ENCODE measurements at regions not wholly inside any gene's neighbourhood (a gene's known extent, or its start where the extent isn't known, plus 50 kb on each side); places are given as distances from the start of the nearest gene placed in this dataset.

DNA sequence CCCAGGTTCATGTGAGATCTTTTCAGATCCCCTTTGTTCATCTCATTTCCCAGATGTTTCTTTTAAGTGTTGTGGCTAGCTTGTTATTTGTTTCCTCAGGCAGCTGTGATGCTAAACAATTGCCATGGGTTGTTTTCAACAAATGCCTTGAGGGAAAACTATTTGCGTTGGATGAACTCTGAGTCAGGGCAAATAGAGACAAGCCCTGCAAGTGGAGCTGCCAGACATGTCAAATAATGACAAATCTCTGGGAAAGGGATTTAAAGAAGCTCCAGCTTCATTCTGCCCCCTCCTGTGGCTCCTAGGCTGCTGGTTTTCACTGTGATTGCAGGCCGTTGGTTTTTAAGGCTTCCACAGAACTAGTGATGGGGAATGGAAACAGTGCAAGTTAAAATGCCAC is 272.4 kb upstream of the SP8 start:
- no peaks in the 10 kb centered on the region for H3K79me2 ChIP-seq (ENCODE audit: insufficient read depth, low read length)
- ATAC-seq (ENCODE audit: insufficient read depth, low read depth) (no peak), DNase-seq (no peak)
- no peaks in the 10 kb centered on the region for H3K36me3 ChIP-seq (ENCODE audit: insufficient read depth, low read length)
- no peaks in the 10 kb centered on the region for H3K27me3 ChIP-seq (ENCODE audit: insufficient read depth, low read length, poor library complexity)
- no peak overlapping the region for H3K27ac ChIP-seq (ENCODE audit: low read length)
- no peak overlapping the region for H3K9ac ChIP-seq (ENCODE audit: low read depth, low read length)
- H2AFZ ChIP-seq (ENCODE audit: low read depth, low read length) = no peak overlapping the region
- H3K4me3 ChIP-seq (ENCODE audit: low read depth in 1 of 2, low read length in 2 of 2) = no peak overlapping the region
- H3K9me3 ChIP-seq (ENCODE audit: insufficient read depth, low read length, severe bottlenecking) = no peaks in the 10 kb centered on the region
- H4K20me1 ChIP-seq (ENCODE audit: insufficient read depth, low read length) = no peaks in the 10 kb centered on the region
- TF ChIP-seq, protein P1, sequence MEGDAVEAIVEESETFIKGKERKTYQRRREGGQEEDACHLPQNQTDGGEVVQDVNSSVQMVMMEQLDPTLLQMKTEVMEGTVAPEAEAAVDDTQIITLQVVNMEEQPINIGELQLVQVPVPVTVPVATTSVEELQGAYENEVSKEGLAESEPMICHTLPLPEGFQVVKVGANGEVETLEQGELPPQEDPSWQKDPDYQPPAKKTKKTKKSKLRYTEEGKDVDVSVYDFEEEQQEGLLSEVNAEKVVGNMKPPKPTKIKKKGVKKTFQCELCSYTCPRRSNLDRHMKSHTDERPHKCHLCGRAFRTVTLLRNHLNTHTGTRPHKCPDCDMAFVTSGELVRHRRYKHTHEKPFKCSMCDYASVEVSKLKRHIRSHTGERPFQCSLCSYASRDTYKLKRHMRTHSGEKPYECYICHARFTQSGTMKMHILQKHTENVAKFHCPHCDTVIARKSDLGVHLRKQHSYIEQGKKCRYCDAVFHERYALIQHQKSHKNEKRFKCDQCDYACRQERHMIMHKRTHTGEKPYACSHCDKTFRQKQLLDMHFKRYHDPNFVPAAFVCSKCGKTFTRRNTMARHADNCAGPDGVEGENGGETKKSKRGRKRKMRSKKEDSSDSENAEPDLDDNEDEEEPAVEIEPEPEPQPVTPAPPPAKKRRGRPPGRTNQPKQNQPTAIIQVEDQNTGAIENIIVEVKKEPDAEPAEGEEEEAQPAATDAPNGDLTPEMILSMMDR (IDR thresholded peaks at IDR 0.05; ENCODE audit: borderline replicate concordance, extremely low read depth, low read length, poor library complexity, severe bottlenecking) = no peak
- TF ChIP-seq EZH2 (IDR thresholded peaks at IDR 0.05; ENCODE audit: borderline replicate concordance, low read depth, low read length, severe bottlenecking) = no peak
- H3K4me2 ChIP-seq (ENCODE audit: insufficient read depth, low read length) = no peak overlapping the region
- H3K4me1 ChIP-seq (ENCODE audit: insufficient read depth, low read length) = no peaks in the 10 kb centered on the region

DNA sequence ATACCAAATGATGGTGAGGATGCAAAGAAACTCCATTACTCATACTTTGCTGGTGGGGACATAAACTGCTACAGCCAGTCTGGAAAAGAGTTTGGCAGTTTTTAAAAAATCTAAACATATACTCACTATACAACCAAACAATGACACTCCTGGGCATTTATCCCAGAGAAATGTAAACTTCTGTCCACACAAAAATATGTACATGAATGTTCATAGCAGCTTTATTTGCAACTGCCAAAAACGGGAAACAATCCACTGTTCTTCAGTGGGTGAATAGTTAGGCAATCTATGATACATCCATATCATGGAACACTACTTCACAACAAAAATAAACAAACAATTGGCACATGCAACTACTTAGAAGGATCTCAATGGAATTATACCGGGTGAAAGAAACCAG is 276.4 kb upstream of the SP8 start:
- no peak overlapping the region for H3K4me2 ChIP-seq (ENCODE audit: insufficient read depth, low read length)
- H3K27ac ChIP-seq (ENCODE audit: low read length) = no peak overlapping the region
- no peaks in the 10 kb centered on the region for H3K36me3 ChIP-seq (ENCODE audit: insufficient read depth, low read length)
- TF ChIP-seq, protein P1 (IDR thresholded peaks at IDR 0.05; ENCODE audit: borderline replicate concordance, extremely low read depth, low read length, poor library complexity, severe bottlenecking) = no peak
- no peak for TF ChIP-seq EZH2 (IDR thresholded peaks at IDR 0.05; ENCODE audit: borderline replicate concordance, low read depth, low read length, severe bottlenecking)
- no peaks in the 10 kb centered on the region for H3K4me1 ChIP-seq (ENCODE audit: insufficient read depth, low read length)
- no peaks in the 10 kb centered on the region for H3K79me2 ChIP-seq (ENCODE audit: insufficient read depth, low read length)
- ATAC-seq (ENCODE audit: insufficient read depth, low read depth) = no peak
- no peak overlapping the region for H3K4me3 ChIP-seq (ENCODE audit: low read depth in 1 of 2, low read length in 2 of 2)
- no peak overlapping the region for H3K9ac ChIP-seq (ENCODE audit: low read depth, low read length)
- no peak for DNase-seq
- peaks cover 3% of the 10 kb centered on the region for H3K27me3 ChIP-seq (ENCODE audit: insufficient read depth, low read length, poor library complexity)
- H2AFZ ChIP-seq (ENCODE audit: low read depth, low read length) = no peak overlapping the region
- H3K9me3 ChIP-seq (ENCODE audit: insufficient read depth, low read length, severe bottlenecking) = no peaks in the 10 kb centered on the region
- no peaks in the 10 kb centered on the region for H4K20me1 ChIP-seq (ENCODE audit: insufficient read depth, low read length)

DNA sequence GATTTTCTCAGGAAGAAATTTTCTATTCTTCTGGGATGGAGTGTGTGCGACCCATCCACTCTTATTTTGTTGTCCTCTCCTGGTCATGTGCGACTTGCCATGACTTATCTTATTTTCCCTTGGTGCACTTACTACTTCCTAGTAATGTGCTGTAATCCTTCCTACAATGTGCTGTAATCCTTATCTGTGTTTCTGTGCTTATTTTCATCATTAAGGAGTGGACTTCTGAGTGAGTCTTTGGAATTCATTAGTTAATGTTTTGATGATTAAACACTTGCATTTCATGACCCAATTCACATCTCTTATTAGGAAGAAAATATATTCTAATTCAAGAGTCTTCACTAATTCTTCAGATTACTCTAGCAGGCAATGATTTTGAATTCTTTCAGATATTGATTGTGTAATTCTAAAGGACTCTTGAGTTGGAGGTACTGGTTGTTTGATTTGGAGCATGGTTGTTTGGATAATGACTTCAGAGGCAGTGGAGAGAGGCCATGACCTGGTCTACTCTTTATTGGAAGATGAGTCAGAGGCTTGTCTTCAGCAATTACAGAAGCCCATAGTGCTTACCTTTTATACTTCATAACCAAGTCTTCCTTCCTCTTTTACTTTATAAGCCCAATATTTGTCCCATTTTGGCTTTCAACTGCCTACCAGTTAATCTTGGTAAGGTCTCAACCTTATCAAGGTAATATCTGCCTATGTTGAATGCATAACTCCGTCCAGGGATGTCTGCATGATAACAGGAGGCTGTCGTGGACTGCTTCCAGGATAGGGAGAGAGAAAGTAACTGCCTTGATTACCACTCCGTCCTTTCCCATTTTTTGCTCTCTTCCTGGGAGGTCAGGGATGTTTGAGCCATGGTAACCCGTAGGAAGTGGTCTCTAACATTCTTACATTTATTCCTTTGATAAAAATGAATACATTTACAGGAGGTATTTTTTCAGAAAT is 278.3 kb upstream of the SP8 start:
- H3K9ac ChIP-seq (ENCODE audit: low read depth, low read length) = no peak overlapping the region
- no peak overlapping the region for H3K4me3 ChIP-seq (ENCODE audit: low read depth in 1 of 2, low read length in 2 of 2)
- no peak overlapping the region for H3K27ac ChIP-seq (ENCODE audit: low read length)
- no peak for ATAC-seq (ENCODE audit: insufficient read depth, low read depth)
- H3K4me1 ChIP-seq (ENCODE audit: insufficient read depth, low read length) = no peaks in the 10 kb centered on the region
- no peak overlapping the region for H2AFZ ChIP-seq (ENCODE audit: low read depth, low read length)
- no peaks in the 10 kb centered on the region for H4K20me1 ChIP-seq (ENCODE audit: insufficient read depth, low read length)
- DNase-seq = no peak
- no peaks in the 10 kb centered on the region for H3K79me2 ChIP-seq (ENCODE audit: insufficient read depth, low read length)
- H3K27me3 ChIP-seq (ENCODE audit: insufficient read depth, low read length, poor library complexity) = peaks cover 3% of the 10 kb centered on the region
- no peak overlapping the region for H3K4me2 ChIP-seq (ENCODE audit: insufficient read depth, low read length)
- no peaks in the 10 kb centered on the region for H3K9me3 ChIP-seq (ENCODE audit: insufficient read depth, low read length, severe bottlenecking)
- no peak for TF ChIP-seq EZH2 (IDR thresholded peaks at IDR 0.05; ENCODE audit: borderline replicate concordance, low read depth, low read length, severe bottlenecking)
- TF ChIP-seq, protein P1 (IDR thresholded peaks at IDR 0.05; ENCODE audit: borderline replicate concordance, extremely low read depth, low read length, poor library complexity, severe bottlenecking) = no peak
- H3K36me3 ChIP-seq (ENCODE audit: insufficient read depth, low read length) = no peaks in the 10 kb centered on the region

Measured in DND-41 (cell line).